Mesenchymal stem cell (in vitro differentiated cells and primary cell): ENCODE measurements at regions not wholly inside any gene's neighbourhood (a gene's known extent, or its start where the extent isn't known, plus 50 kb on each side); places are given as distances from the start of the nearest gene placed in this dataset.

Experiments
- DNase-seq: peaks from one replicate; pipeline ENCODE4 v3.0.0-alpha.2; 2013
- H2AFZ ChIP-seq: one replicate; pipeline ENCODE4 v1.6.1; 2013; ENCODE audit warnings: low read depth, mild to moderate bottlenecking, control low read depth, inconsistent platforms, low read length, moderate library complexity
- H2AK5ac ChIP-seq: 2 replicates; pipeline ENCODE4 v1.6.1; 2013; ENCODE audit warnings: low read length, moderate library complexity, mild to moderate bottlenecking, inconsistent platforms; ENCODE audit not compliant: severe bottlenecking
- H2BK120ac ChIP-seq: one replicate; pipeline ENCODE4 v1.6.1; 2013; ENCODE audit warnings: low read depth, mild to moderate bottlenecking, inconsistent platforms, low read length, moderate library complexity
- H2BK12ac ChIP-seq, 2 experiments: one replicate each; pipeline ENCODE4 v1.6.1; 2013; ENCODE audit warnings: inconsistent platforms in 2 of 2, low read length in 2 of 2, mild to moderate bottlenecking in 2 of 2, moderate library complexity in 2 of 2, control low read depth in 1 of 2
- H2BK15ac ChIP-seq: one replicate; pipeline ENCODE4 v1.6.1; 2013; ENCODE audit warnings: mild to moderate bottlenecking, low read depth, inconsistent platforms; ENCODE audit not compliant: poor library complexity, severe bottlenecking
- H2BK5ac ChIP-seq: 2 replicates; pipeline ENCODE4 v1.6.1; 2013; ENCODE audit warnings: low read depth, mild to moderate bottlenecking, low read length, control low read depth, inconsistent platforms; ENCODE audit not compliant: poor library complexity, severe bottlenecking
- H3K14ac ChIP-seq, 2 experiments: one replicate each; pipeline ENCODE4 v1.6.1; 2013; ENCODE audit warnings: inconsistent platforms in 2 of 2, low read length in 2 of 2, control low read depth in 1 of 2, mild to moderate bottlenecking in 1 of 2, moderate library complexity in 1 of 2
- H3K18ac ChIP-seq, 2 experiments: one replicate each; pipeline ENCODE4 v1.6.1; 2013; ENCODE audit warnings: inconsistent platforms in 2 of 2, low read length in 2 of 2, control low read depth in 1 of 2, low read depth in 1 of 2, mild to moderate bottlenecking in 1 of 2
- H3K23ac ChIP-seq, 2 experiments: one replicate each; pipeline ENCODE4 v1.6.1; 2013; ENCODE audit warnings: inconsistent platforms in 2 of 2, low read length in 2 of 2, mild to moderate bottlenecking in 2 of 2, moderate library complexity in 2 of 2, control low read depth in 1 of 2
- H3K27ac ChIP-seq: 2 replicates; pipeline ENCODE4 v1.5.1; 2013; ENCODE audit warnings: mild to moderate bottlenecking, moderate library complexity, low read length, control low read depth, inconsistent platforms; ENCODE audit not compliant: poor library complexity, severe bottlenecking
- H3K27me3 ChIP-seq, 2 experiments: 2 replicates each; pipeline versions ENCODE4 v1.6.1 to v1.7.0; 2013; ENCODE audit warnings: low read length in 2 of 2, mild to moderate bottlenecking in 2 of 2, moderate library complexity in 2 of 2, control low read depth in 1 of 2, inconsistent platforms in 1 of 2; ENCODE audit not compliant: control insufficient read depth in 1 of 2, insufficient read depth in 1 of 2
- H3K36me3 ChIP-seq, 2 experiments: 2 replicates each; pipeline versions ENCODE4 v1.6.1 to v1.7.0; 2013; ENCODE audit warnings: low read length in 2 of 2, control low read depth in 1 of 2, inconsistent platforms in 1 of 2, low read depth in 1 of 2, mild to moderate bottlenecking in 1 of 2; ENCODE audit not compliant: insufficient read depth in 2 of 2, control insufficient read depth in 1 of 2
- H3K4ac ChIP-seq, 2 experiments: one replicate each; pipeline ENCODE4 v1.6.1; 2013; ENCODE audit warnings: inconsistent platforms in 2 of 2, low read length in 2 of 2, mild to moderate bottlenecking in 2 of 2, moderate library complexity in 2 of 2, control low read depth in 1 of 2, low read depth in 1 of 2
- H3K4me1 ChIP-seq: 2 replicates; pipeline ENCODE4 v1.6.1; 2013; ENCODE audit warnings: low read depth, low read length, control low read depth; ENCODE audit not compliant: control insufficient read depth, insufficient read depth
- H3K4me2 ChIP-seq: 2 replicates; pipeline ENCODE4 v1.6.1; 2013; ENCODE audit warnings: low read length, mild to moderate bottlenecking, inconsistent platforms; ENCODE audit not compliant: poor library complexity, severe bottlenecking
- H3K4me3 ChIP-seq, 2 experiments: 2 replicates each; pipeline versions ENCODE4 v1.5.1 to v1.7.0; 2013; ENCODE audit warnings: low read length in 2 of 2, mild to moderate bottlenecking in 2 of 2, control low read depth in 1 of 2, low read depth in 1 of 2; ENCODE audit not compliant: insufficient read depth in 1 of 2
- H3K79me1 ChIP-seq: replicated peaks from 2 replicates; pipeline ENCODE4 v1.6.1; 2013; ENCODE audit warnings: mild to moderate bottlenecking, control low read depth, low read length, inconsistent platforms; ENCODE audit not compliant: poor library complexity, severe bottlenecking
- H3K9ac ChIP-seq: 2 replicates; pipeline ENCODE4 v1.7.0; 2013; ENCODE audit warnings: mild to moderate bottlenecking, low read length, moderate library complexity
- H3K9me3 ChIP-seq: 2 replicates; pipeline ENCODE4 v1.7.0; 2013; ENCODE audit warnings: mild to moderate bottlenecking, low read length; ENCODE audit not compliant: control insufficient read depth
- H4K8ac ChIP-seq: one replicate; pipeline ENCODE4 v1.6.1; 2013; ENCODE audit warnings: inconsistent platforms, mild to moderate bottlenecking, low read length, moderate library complexity
- H4K91ac ChIP-seq: one replicate; pipeline ENCODE4 v1.6.1; 2013; ENCODE audit warnings: mild to moderate bottlenecking, low read length, inconsistent platforms
- WGBS: methylation state at CpG from one replicate; pipeline ENCODE4 v1.1.7; 2013; ENCODE audit warnings: mixed read lengths; 5-methylcytosine and 5-hydroxymethylcytosine counted together

- H2AFZ ChIP-seq = no peak overlapping the region
- no peaks in the 10 kb centered on the region for H3K9me3 ChIP-seq
- no peak overlapping the region for H4K91ac ChIP-seq
- no peak overlapping the region for H2BK120ac ChIP-seq
- no peak overlapping the region for H3K4me3 ChIP-seq
- H2BK15ac ChIP-seq = no peak overlapping the region
- H3K4ac ChIP-seq = no peak overlapping the region
- no peak overlapping the region for H3K18ac ChIP-seq
- H4K8ac ChIP-seq = no peak overlapping the region
- H3K27ac ChIP-seq = no peak overlapping the region
- H3K4me1 ChIP-seq = no peaks in the 10 kb centered on the region
- no peak overlapping the region for H3K23ac ChIP-seq
- 50% methylated on average over 4 of the region's 4 CpGs for WGBS
- H2BK5ac ChIP-seq = no peak overlapping the region
- H3K79me1 ChIP-seq = no peaks in the 10 kb centered on the region
- no peak overlapping the region for H3K14ac ChIP-seq
- H2AK5ac ChIP-seq = no peak overlapping the region
- no peak for DNase-seq
- no peak overlapping the region for H2BK12ac ChIP-seq
- H3K9ac ChIP-seq = no peak overlapping the region
- H3K4me2 ChIP-seq = no peak overlapping the region
- H3K27me3 ChIP-seq = no peaks in the 10 kb centered on the region
- H3K36me3 ChIP-seq = no peaks in the 10 kb centered on the region
These were observed 264.9 kb upstream of the C1orf174 start for GRCh38 chr1:4164965-4165364.

GRCh38 chr1:4165686-4166300 is 265.7 kb upstream of the C1orf174 start:
- Histone ChIP-seq H3K27me3 (no peaks in the 10 kb centered on the region), H2BK5ac (no peak overlapping the region), H2BK120ac (no peak overlapping the region), H3K4me1 (no peaks in the 10 kb centered on the region), H3K27ac (no peak overlapping the region), H3K4ac (no peak overlapping the region), H3K14ac (no peak overlapping the region), H3K9ac (no peak overlapping the region), H3K79me1 (no peaks in the 10 kb centered on the region), H3K4me3 (no peak overlapping the region), H4K91ac (no peak overlapping the region), H4K8ac (no peak overlapping the region), H3K9me3 (no peaks in the 10 kb centered on the region), H3K18ac (no peak overlapping the region), H3K36me3 (no peaks in the 10 kb centered on the region), H3K4me2 (no peak overlapping the region), H2BK12ac (no peak overlapping the region), H2AFZ (no peak overlapping the region), H2BK15ac (no peak overlapping the region), H2AK5ac (no peak overlapping the region), H3K23ac (no peak overlapping the region)
- 80% methylated on average over 16 of the region's 16 CpGs for WGBS
- no peak for DNase-seq

- 60% methylated on average over 4 of the region's 5 CpGs for WGBS
- H3K4ac ChIP-seq = no peak overlapping the region
These were observed 266.6 kb upstream of the C1orf174 start for GRCh38 chr1:4166713-4167112.

GRCh38 chr1:4169991-4170390 is 269.9 kb upstream of the C1orf174 start:
- WGBS = 58% methylated on average over 5 of the region's 6 CpGs
- no peak overlapping the region for H4K8ac ChIP-seq
- no peaks in the 10 kb centered on the region for H3K36me3 ChIP-seq
- H3K23ac ChIP-seq = no peak overlapping the region
- no peak overlapping the region for H3K4me3 ChIP-seq
- DNase-seq = no peak
- H2BK5ac ChIP-seq = no peak overlapping the region
- no peaks in the 10 kb centered on the region for H3K79me1 ChIP-seq
- no peak overlapping the region for H4K91ac ChIP-seq
- no peak overlapping the region for H2BK120ac ChIP-seq
- H3K18ac ChIP-seq = no peak overlapping the region
- no peak overlapping the region for H3K4ac ChIP-seq
- no peaks in the 10 kb centered on the region for H3K27me3 ChIP-seq
- H3K9me3 ChIP-seq = no peaks in the 10 kb centered on the region
- H3K4me1 ChIP-seq = no peaks in the 10 kb centered on the region
- H2BK15ac ChIP-seq = no peak overlapping the region
- no peak overlapping the region for H3K4me2 ChIP-seq
- no peak overlapping the region for H3K14ac ChIP-seq
- no peak overlapping the region for H2AFZ ChIP-seq
- H2BK12ac ChIP-seq = no peak overlapping the region
- H3K9ac ChIP-seq = no peak overlapping the region
- no peak overlapping the region for H2AK5ac ChIP-seq
- H3K27ac ChIP-seq = no peak overlapping the region

More at GRCh38 chr1:4166713-4167112, 266.6 kb upstream of the C1orf174 start:
- no peaks in the 10 kb centered on the region for H3K36me3 ChIP-seq
- no peak overlapping the region for H2BK120ac ChIP-seq
- H3K79me1 ChIP-seq = no peaks in the 10 kb centered on the region
- H3K14ac ChIP-seq = no peak overlapping the region
- H2AFZ ChIP-seq = no peak overlapping the region
- no peak overlapping the region for H3K9ac ChIP-seq
- no peak overlapping the region for H2BK5ac ChIP-seq
- H2BK12ac ChIP-seq = no peak overlapping the region
- no peak overlapping the region for H3K4me3 ChIP-seq
- no peak overlapping the region for H2BK15ac ChIP-seq
- no peak overlapping the region for H3K27ac ChIP-seq
- H3K4me1 ChIP-seq = no peaks in the 10 kb centered on the region
- H3K9me3 ChIP-seq = no peaks in the 10 kb centered on the region
- no peak overlapping the region for H3K4me2 ChIP-seq
- H3K23ac ChIP-seq = no peak overlapping the region
- H2AK5ac ChIP-seq = no peak overlapping the region
- H3K27me3 ChIP-seq = no peaks in the 10 kb centered on the region
- H4K91ac ChIP-seq = no peak overlapping the region
- DNase-seq = no peak
- H3K18ac ChIP-seq = no peak overlapping the region
- no peak overlapping the region for H4K8ac ChIP-seq
